SK-N-SH (cell line): ENCODE measurements at regions not wholly inside any gene's neighbourhood (a gene's known extent, or its start where the extent isn't known, plus 50 kb on each side); places are given as distances from the start of the nearest gene placed in this dataset.

Experiments
- CTCF ChIA-PET: fragments of 300-600, 350-600 bp; formaldehyde crosslinking; extraction: SDS; loops from one replicate; lab custom pipeline; 2021; lab: Yijun Ruan, JAX
- POLR2A ChIA-PET: fragments of 350-600 bp; sonication (Branson Sonifier 250); formaldehyde crosslinking; extraction: SDS; loops from one replicate; lab custom pipeline; 2020; ENCODE audit warnings: antibody characterized with exemption, inconsistent platforms; lab: Yijun Ruan, JAX
- DNase-seq: peaks from one replicate; pipeline ENCODE4 v3.0.0; 2012
- H2AFZ ChIP-seq: fragments of 200-600 bp; sonication (generic); 2 replicates; pipeline ENCODE4 v1.8.1; 2016; ENCODE audit warnings: antibody characterized with exemption, mild to moderate bottlenecking, low read depth
- H3F3A ChIP-seq: fragments of 200-600 bp; sonication (generic); replicated peaks from 2 replicates; pipeline ENCODE3; 2016; ENCODE audit warnings: antibody characterized with exemption, mild to moderate bottlenecking; ENCODE audit not compliant: insufficient read depth
- H3K27ac ChIP-seq, 2 experiments: fragments of 200-500 bp in 1 of 2; fragments of 200-600 bp in 1 of 2; sonication (Bioruptor generic) in 1 of 2; sonication (generic), shearing (Covaris generic) in 1 of 2; 2 replicates each; pipeline versions ENCODE4 v1.5.1 to v1.6.1; 2014 to 2016; ENCODE audit warnings: low read depth in 2 of 2, inconsistent platforms in 1 of 2, low read length in 1 of 2, mild to moderate bottlenecking in 1 of 2, mixed read lengths in 1 of 2
- H3K27me3 ChIP-seq: fragments of 200-600 bp; sonication (generic), shearing (Covaris generic); 2 replicates; pipeline ENCODE4 v1.6.1; 2016; ENCODE audit warnings: mixed run types; ENCODE audit not compliant: insufficient read depth
- H3K36me3 ChIP-seq, 2 experiments: fragments of 200-500 bp in 1 of 2; fragments of 200-600 bp in 1 of 2; sonication (Bioruptor generic) in 1 of 2; sonication (generic) in 1 of 2; replicated peaks in 1 of 2; 2 replicates each; pipeline versions ENCODE3 to v1.5.1; 2014 to 2016; ENCODE audit warnings: low read length in 1 of 2, mild to moderate bottlenecking in 1 of 2; ENCODE audit not compliant: insufficient read depth in 2 of 2, control insufficient read depth in 1 of 2
- H3K4me1 ChIP-seq, 2 experiments: fragments of 200-500 bp in 1 of 2; fragments of 200-600 bp in 1 of 2; sonication (Bioruptor generic) in 1 of 2; sonication (generic), shearing (Covaris generic) in 1 of 2; 2 replicates each; pipeline versions ENCODE4 v1.5.1 to v1.6.1; 2014 to 2016; ENCODE audit warnings: low read depth in 1 of 2, low read length in 1 of 2, mixed run types in 1 of 2; ENCODE audit not compliant: insufficient read depth in 2 of 2, control insufficient read depth in 1 of 2
- H3K4me2 ChIP-seq: fragments of 200-600 bp; sonication (generic), shearing (Covaris generic); 2 replicates; pipeline ENCODE4 v1.6.1; 2017; ENCODE audit warnings: mixed run types
- H3K4me3 ChIP-seq, 2 experiments: fragments of 200-500 bp in 1 of 2; fragments of 200-600 bp in 1 of 2; sonication (Bioruptor generic) in 1 of 2; sonication (generic), shearing (Covaris generic) in 1 of 2; 2 replicates each; pipeline versions ENCODE4 v1.5.1 to v1.8.1; 2014 to 2016; ENCODE audit warnings: low read depth in 2 of 2, inconsistent platforms in 1 of 2, low read length in 1 of 2, mild to moderate bottlenecking in 1 of 2, mixed read lengths in 1 of 2, moderate library complexity in 1 of 2
- H3K79me2 ChIP-seq: fragments of 200-600 bp; sonication (generic); 2 replicates; pipeline ENCODE4 v1.8.1; 2017; ENCODE audit warnings: mild to moderate bottlenecking; ENCODE audit not compliant: insufficient read depth
- H3K9ac ChIP-seq: fragments of 200-600 bp; sonication (generic); 2 replicates; pipeline ENCODE4 v1.6.1; 2017; ENCODE audit warnings: mixed run types
- H3K9me2 ChIP-seq: fragments of 200-600 bp; sonication (generic); 2 replicates; pipeline ENCODE4 v1.6.1; 2017; ENCODE audit warnings: mixed run types
- H3K9me3 ChIP-seq: fragments of 200-600 bp; sonication (generic); 2 replicates; pipeline ENCODE4 v1.6.1; 2017; ENCODE audit warnings: mixed run types, mild to moderate bottlenecking, moderate library complexity
- H4K20me1 ChIP-seq: fragments of 200-600 bp; sonication (generic); 2 replicates; pipeline ENCODE4 v1.6.1; 2017; ENCODE audit warnings: mild to moderate bottlenecking, mixed run types; ENCODE audit not compliant: insufficient read depth
- CHD2 ChIP-seq: fragments of 150-350 bp; IDR thresholded peaks from 2 replicates; pipeline ENCODE4 v1.6.1; 2018; ENCODE audit warnings: low read length; ENCODE audit not compliant: partially characterized antibody
- EZH2phosphoT487 ChIP-seq: fragments of 200-600 bp; sonication (generic); IDR thresholded peaks from 2 replicates; pipeline ENCODE4 v1.6.1; 2017; ENCODE audit warnings: low read depth, mixed run types, mild to moderate bottlenecking, antibody characterized with exemption, moderate library complexity, borderline replicate concordance
- FOSL2 ChIP-seq: IDR thresholded peaks from 2 replicates; pipeline ENCODE4 v1.4.0; 2012; ENCODE audit warnings: low read depth, mild to moderate bottlenecking, moderate library complexity, borderline replicate concordance
- GABPA ChIP-seq: IDR thresholded peaks from 2 replicates; pipeline ENCODE4 v1.4.0; 2012; ENCODE audit warnings: low read depth, mild to moderate bottlenecking
- JUND ChIP-seq: IDR thresholded peaks from 2 replicates; pipeline ENCODE4 v1.4.0; 2012
- MXI1 ChIP-seq: IDR thresholded peaks from 2 replicates; pipeline ENCODE4 v1.6.1; 2012; ENCODE audit warnings: mild to moderate bottlenecking, low read depth, low read length, improper control_type of control experiment
- NFIC ChIP-seq: IDR thresholded peaks from 2 replicates; pipeline ENCODE4 v1.4.0; 2012; ENCODE audit warnings: borderline replicate concordance
- POLR2AphosphoS5 ChIP-seq: IDR thresholded peaks from 2 replicates; pipeline ENCODE4 v1.6.1; 2012; ENCODE audit warnings: low read depth, low read length
- RAD21 ChIP-seq: IDR thresholded peaks from 2 replicates; pipeline ENCODE4 v1.6.1; 2012; ENCODE audit warnings: mild to moderate bottlenecking, low read length
- RFX5 ChIP-seq: IDR thresholded peaks from 2 replicates; pipeline ENCODE4 v1.6.1; 2012; ENCODE audit warnings: mild to moderate bottlenecking, improper control_type of control experiment, low read length
- SIN3A ChIP-seq: IDR thresholded peaks from 2 replicates; pipeline ENCODE4 v1.6.1; 2012; ENCODE audit warnings: low read depth, mild to moderate bottlenecking, low read length, moderate library complexity, borderline replicate concordance
- TCF12 ChIP-seq: IDR thresholded peaks from 2 replicates; pipeline ENCODE4 v1.4.0; 2012
- ZBTB33 ChIP-seq: IDR thresholded peaks from 2 replicates; pipeline ENCODE4 v1.4.0; 2012; ENCODE audit warnings: low read depth, borderline replicate concordance
- WGBS: methylation state at CpG from one replicate; pipeline ENCODE4 v1.1.6; 2017; ENCODE audit warnings: low lambda C conversion rate; 5-methylcytosine and 5-hydroxymethylcytosine counted together
- TF ChIP-seq, protein P1 (sequence below): IDR thresholded peaks from 2 replicates; pipeline ENCODE4 v1.4.0; 2012; ENCODE audit warnings: low read depth, borderline replicate concordance
- TF ChIP-seq, protein P2 (sequence below): fragments of 150-350 bp; IDR thresholded peaks from 2 replicates; pipeline ENCODE4 v1.6.1; 2016; ENCODE audit warnings: mild to moderate bottlenecking, low read depth, low read length
- TF ChIP-seq, protein P3 (sequence below): IDR thresholded peaks from 2 replicates; pipeline ENCODE4 v1.4.0; 2012; ENCODE audit warnings: low read depth
- TF ChIP-seq, protein P4 (sequence below): IDR thresholded peaks from 2 replicates; pipeline ENCODE4 v1.6.1; 2012; ENCODE audit warnings: mild to moderate bottlenecking, low read depth, low read length, moderate library complexity

DNA sequence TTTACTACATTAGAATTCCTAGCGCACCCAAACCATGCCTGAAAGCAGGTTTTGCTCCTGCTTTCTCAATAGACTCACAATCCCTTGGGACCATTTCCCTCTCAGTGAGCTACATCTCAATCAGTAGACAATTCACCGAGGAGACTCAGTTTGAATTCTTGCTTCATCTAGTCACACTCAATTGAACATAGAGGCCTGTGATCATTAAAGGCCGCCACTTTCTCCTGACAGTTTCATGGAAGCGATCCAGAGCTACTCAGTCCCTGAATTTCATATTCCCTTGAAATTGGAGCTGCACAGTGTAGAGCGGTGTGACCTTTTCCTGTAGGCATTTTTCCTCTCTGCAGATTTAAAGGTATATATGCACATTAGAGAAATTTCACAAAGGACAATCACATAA is 193.9 kb upstream of the SPOCK3 start:
- Histone ChIP-seq H3K4me1 (no peaks in the 10 kb centered on the region), H3K9ac (no peak overlapping the region), H3K9me2 (no peaks in the 10 kb centered on the region), H3K27me3 (no peaks in the 10 kb centered on the region), H3K79me2 (no peaks in the 10 kb centered on the region), H3K4me2 (no peak overlapping the region), H3K36me3 (no peaks in the 10 kb centered on the region), H3F3A (no peaks in the 10 kb centered on the region), H3K4me3 (no peak overlapping the region), H3K9me3 (no peaks in the 10 kb centered on the region), H2AFZ (no peak overlapping the region)
- CTCF ChIA-PET, result no interaction called here
- WGBS, result 27% methylated on average over 5 of the region's 5 CpGs
- no peak for TF ChIP-seq EZH2phosphoT487
- TF ChIP-seq, protein P1, sequence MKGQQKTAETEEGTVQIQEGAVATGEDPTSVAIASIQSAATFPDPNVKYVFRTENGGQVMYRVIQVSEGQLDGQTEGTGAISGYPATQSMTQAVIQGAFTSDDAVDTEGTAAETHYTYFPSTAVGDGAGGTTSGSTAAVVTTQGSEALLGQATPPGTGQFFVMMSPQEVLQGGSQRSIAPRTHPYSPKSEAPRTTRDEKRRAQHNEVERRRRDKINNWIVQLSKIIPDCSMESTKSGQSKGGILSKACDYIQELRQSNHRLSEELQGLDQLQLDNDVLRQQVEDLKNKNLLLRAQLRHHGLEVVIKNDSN, result no peak
- no peak for TF ChIP-seq NFIC
- no peak for TF ChIP-seq GABPA
- no peak for TF ChIP-seq MXI1
- TF ChIP-seq, all 33 proteins: peak for 0
- Histone ChIP-seq H4K20me1 (no peaks in the 10 kb centered on the region), H3K27ac (no peak overlapping the region)
- POLR2A ChIA-PET, result no interaction called here
- DNase-seq, result no peak

DNA sequence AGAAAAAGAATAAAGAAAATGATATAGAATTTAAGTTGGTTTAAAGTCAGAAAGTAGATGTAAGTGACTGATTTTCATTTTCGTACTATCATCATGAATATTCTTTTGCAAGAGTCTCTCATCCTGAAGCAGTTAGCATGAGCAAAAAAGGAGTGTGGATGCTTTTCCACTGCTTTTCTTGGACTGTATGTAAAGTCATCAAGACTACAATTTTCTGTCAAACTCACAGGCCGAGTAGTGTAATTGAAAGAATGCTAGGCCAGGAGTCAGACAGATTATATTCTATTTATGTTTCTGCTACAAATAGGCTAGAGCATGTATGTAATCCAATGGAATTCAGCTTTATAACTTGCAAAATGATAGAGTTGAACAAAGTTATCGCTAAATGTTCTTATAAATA is 197.1 kb upstream of the SPOCK3 start:
- CTCF ChIA-PET, result no interaction called here

More for the DNA sequence above, 197.1 kb upstream of the SPOCK3 start:
- no peak for DNase-seq
- Histone ChIP-seq H3K9ac (no peak overlapping the region), H3K36me3 (no peaks in the 10 kb centered on the region), H3K27ac (no peak overlapping the region)
- TF ChIP-seq RFX5 (no peak), RAD21 (no peak), ZBTB33 (no peak), JUND (no peak), CHD2 (no peak), POLR2AphosphoS5 (no peak), MXI1 (no peak), TCF12 (no peak), FOSL2 (no peak), SIN3A (no peak)
- TF ChIP-seq, protein P2, sequence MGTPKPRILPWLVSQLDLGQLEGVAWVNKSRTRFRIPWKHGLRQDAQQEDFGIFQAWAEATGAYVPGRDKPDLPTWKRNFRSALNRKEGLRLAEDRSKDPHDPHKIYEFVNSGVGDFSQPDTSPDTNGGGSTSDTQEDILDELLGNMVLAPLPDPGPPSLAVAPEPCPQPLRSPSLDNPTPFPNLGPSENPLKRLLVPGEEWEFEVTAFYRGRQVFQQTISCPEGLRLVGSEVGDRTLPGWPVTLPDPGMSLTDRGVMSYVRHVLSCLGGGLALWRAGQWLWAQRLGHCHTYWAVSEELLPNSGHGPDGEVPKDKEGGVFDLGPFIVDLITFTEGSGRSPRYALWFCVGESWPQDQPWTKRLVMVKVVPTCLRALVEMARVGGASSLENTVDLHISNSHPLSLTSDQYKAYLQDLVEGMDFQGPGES, result no peak
- TF ChIP-seq, protein P3, sequence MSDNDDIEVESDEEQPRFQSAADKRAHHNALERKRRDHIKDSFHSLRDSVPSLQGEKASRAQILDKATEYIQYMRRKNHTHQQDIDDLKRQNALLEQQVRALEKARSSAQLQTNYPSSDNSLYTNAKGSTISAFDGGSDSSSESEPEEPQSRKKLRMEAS, result no peak
- TF ChIP-seq, protein P4, sequence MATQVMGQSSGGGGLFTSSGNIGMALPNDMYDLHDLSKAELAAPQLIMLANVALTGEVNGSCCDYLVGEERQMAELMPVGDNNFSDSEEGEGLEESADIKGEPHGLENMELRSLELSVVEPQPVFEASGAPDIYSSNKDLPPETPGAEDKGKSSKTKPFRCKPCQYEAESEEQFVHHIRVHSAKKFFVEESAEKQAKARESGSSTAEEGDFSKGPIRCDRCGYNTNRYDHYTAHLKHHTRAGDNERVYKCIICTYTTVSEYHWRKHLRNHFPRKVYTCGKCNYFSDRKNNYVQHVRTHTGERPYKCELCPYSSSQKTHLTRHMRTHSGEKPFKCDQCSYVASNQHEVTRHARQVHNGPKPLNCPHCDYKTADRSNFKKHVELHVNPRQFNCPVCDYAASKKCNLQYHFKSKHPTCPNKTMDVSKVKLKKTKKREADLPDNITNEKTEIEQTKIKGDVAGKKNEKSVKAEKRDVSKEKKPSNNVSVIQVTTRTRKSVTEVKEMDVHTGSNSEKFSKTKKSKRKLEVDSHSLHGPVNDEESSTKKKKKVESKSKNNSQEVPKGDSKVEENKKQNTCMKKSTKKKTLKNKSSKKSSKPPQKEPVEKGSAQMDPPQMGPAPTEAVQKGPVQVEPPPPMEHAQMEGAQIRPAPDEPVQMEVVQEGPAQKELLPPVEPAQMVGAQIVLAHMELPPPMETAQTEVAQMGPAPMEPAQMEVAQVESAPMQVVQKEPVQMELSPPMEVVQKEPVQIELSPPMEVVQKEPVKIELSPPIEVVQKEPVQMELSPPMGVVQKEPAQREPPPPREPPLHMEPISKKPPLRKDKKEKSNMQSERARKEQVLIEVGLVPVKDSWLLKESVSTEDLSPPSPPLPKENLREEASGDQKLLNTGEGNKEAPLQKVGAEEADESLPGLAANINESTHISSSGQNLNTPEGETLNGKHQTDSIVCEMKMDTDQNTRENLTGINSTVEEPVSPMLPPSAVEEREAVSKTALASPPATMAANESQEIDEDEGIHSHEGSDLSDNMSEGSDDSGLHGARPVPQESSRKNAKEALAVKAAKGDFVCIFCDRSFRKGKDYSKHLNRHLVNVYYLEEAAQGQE, result no peak
- TF ChIP-seq, all 33 proteins: peak for 0
- WGBS, result 19% methylated on average over 3 of the region's 3 CpGs
- POLR2A ChIA-PET, result no interaction called here
- Histone ChIP-seq H3K4me3 (no peak overlapping the region), H3K4me1 (no peaks in the 10 kb centered on the region), H3K79me2 (no peaks in the 10 kb centered on the region), H3F3A (no peaks in the 10 kb centered on the region), H3K4me2 (no peak overlapping the region), H2AFZ (no peak overlapping the region), H3K9me2 (no peaks in the 10 kb centered on the region), H3K27me3 (no peaks in the 10 kb centered on the region), H4K20me1 (no peaks in the 10 kb centered on the region), H3K9me3 (no peaks in the 10 kb centered on the region)
